Mesendoderm (in vitro differentiated cells): ENCODE measurements at regions not wholly inside any gene's neighbourhood (a gene's known extent, or its start where the extent isn't known, plus 50 kb on each side); places are given as distances from the start of the nearest gene placed in this dataset.

Source experiments
- DNase-seq: peaks from one replicate; pipeline ENCODE4 v3.0.0; 2013
- H2AK5ac ChIP-seq: 2 replicates; pipeline ENCODE4 v1.6.1; 2013; ENCODE audit warnings: low read length, inconsistent platforms
- H2BK120ac ChIP-seq: 2 replicates; pipeline ENCODE4 v1.6.1; 2013; ENCODE audit warnings: low read depth, mild to moderate bottlenecking, low read length, moderate library complexity, mixed read lengths
- H2BK15ac ChIP-seq: replicated peaks from 2 replicates; pipeline ENCODE4 v1.6.1; 2013; ENCODE audit warnings: low read depth, mild to moderate bottlenecking, moderate library complexity
- H2BK5ac ChIP-seq: 2 replicates; pipeline ENCODE4 v1.6.1; 2013; ENCODE audit warnings: low read length, inconsistent platforms
- H3K18ac ChIP-seq: 2 replicates; pipeline ENCODE4 v1.6.1; 2013; ENCODE audit warnings: mild to moderate bottlenecking, low read length, mixed read lengths
- H3K23ac ChIP-seq: one replicate; pipeline ENCODE4 v1.6.1; 2013; ENCODE audit warnings: low read length
- H3K27ac ChIP-seq: 2 replicates; pipeline ENCODE4 v1.5.1; 2013; ENCODE audit warnings: low read depth, mild to moderate bottlenecking, inconsistent platforms, low read length, moderate library complexity
- H3K27me3 ChIP-seq: 2 replicates; pipeline ENCODE4 v1.6.1; 2013; ENCODE audit warnings: low read length, control low read depth, mild to moderate bottlenecking, inconsistent platforms; ENCODE audit not compliant: insufficient read depth, poor library complexity
- H3K36me3 ChIP-seq: 2 replicates; pipeline ENCODE4 v1.6.1; 2013; ENCODE audit warnings: low read length, inconsistent platforms; ENCODE audit not compliant: control insufficient read depth, insufficient read depth
- H3K4ac ChIP-seq: one replicate; pipeline ENCODE4 v1.6.1; 2013; ENCODE audit warnings: low read depth, mild to moderate bottlenecking, low read length, moderate library complexity
- H3K4me1 ChIP-seq: 2 replicates; pipeline ENCODE4 v1.6.1; 2013; ENCODE audit warnings: low read depth, low read length, inconsistent platforms; ENCODE audit not compliant: control insufficient read depth
- H3K4me2 ChIP-seq: 2 replicates; pipeline ENCODE4 v1.6.1; 2013; ENCODE audit warnings: low read length
- H3K4me3 ChIP-seq: 2 replicates; pipeline ENCODE4 v1.5.1; 2013; ENCODE audit warnings: mild to moderate bottlenecking, low read length
- H3K56ac ChIP-seq: one replicate; pipeline ENCODE4 v1.6.1; 2013; ENCODE audit warnings: low read length
- H3K79me1 ChIP-seq: 2 replicates; pipeline ENCODE4 v1.6.1; 2013; ENCODE audit warnings: low read length, inconsistent platforms
- H3K79me2 ChIP-seq: 2 replicates; pipeline ENCODE4 v1.6.1; 2013; ENCODE audit warnings: mild to moderate bottlenecking, low read length; ENCODE audit not compliant: control insufficient read depth, insufficient read depth
- H3K9ac ChIP-seq: 2 replicates; pipeline ENCODE4 v1.6.1; 2013; ENCODE audit warnings: low read length, inconsistent platforms
- H4K5ac ChIP-seq: one replicate; pipeline ENCODE4 v1.6.1; 2013; ENCODE audit warnings: low read length
- H4K8ac ChIP-seq: one replicate; pipeline ENCODE4 v1.6.1; 2013; ENCODE audit warnings: low read depth, mild to moderate bottlenecking, control low read depth, low read length, moderate library complexity
- WGBS: extraction: QIAGEN DNeasy Blood & Tissue Kit; methylation state at CpG from one replicate; pipeline ENCODE4 v1.1.7; 2013; ENCODE audit warnings: low lambda C conversion rate, missing lambda C conversion rate; ENCODE audit not compliant: insufficient coverage; ENCODE audit errors: extremely low coverage; 5-methylcytosine and 5-hydroxymethylcytosine counted together

GRCh38 chr1:222020553-222020952, 278.7 kb upstream of the DUSP10 start:
- H3K4me1 ChIP-seq, result no peaks in the 10 kb centered on the region
- no peaks in the 10 kb centered on the region for H3K36me3 ChIP-seq
- no peak overlapping the region for H2BK5ac ChIP-seq
- H3K27ac ChIP-seq, result no peak overlapping the region
- H2BK15ac ChIP-seq, result no peak overlapping the region
- H3K56ac ChIP-seq, result no peak overlapping the region
- no peak overlapping the region for H3K18ac ChIP-seq
- no peak overlapping the region for H3K9ac ChIP-seq
- DNase-seq, result no peak
- H4K8ac ChIP-seq, result no peak overlapping the region
- H3K79me1 ChIP-seq, result no peaks in the 10 kb centered on the region
- no peak overlapping the region for H2AK5ac ChIP-seq
- no peak overlapping the region for H3K23ac ChIP-seq
- H3K27me3 ChIP-seq, result no peaks in the 10 kb centered on the region
- H3K4me2 ChIP-seq, result no peak overlapping the region
- no peak overlapping the region for H4K5ac ChIP-seq
- no peak overlapping the region for H3K4me3 ChIP-seq
- H3K79me2 ChIP-seq, result no peaks in the 10 kb centered on the region
- H2BK120ac ChIP-seq, result no peak overlapping the region
- no peak overlapping the region for H3K4ac ChIP-seq

DNA sequence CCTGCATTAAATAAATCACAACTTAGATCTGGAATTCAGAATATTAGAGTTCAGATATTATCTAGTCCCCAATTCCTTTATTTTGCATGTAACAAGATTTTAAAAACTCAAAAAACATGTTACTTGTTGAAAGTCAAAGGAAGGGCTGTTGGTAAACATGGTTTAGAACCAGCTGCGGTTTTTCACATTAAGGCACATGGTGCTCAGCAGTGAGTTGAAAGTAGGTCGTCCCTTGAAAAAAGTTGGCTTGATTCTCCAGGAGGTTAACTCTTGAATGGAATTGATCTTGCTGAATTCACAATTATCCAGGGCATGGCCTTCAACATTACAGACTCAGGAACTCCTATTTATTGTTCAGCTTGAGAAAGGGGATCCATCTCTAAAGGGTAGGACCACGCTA, 277.1 kb upstream of the DUSP10 start:
- Histone ChIP-seq H2AK5ac (no peak overlapping the region), H3K56ac (no peak overlapping the region), H3K4me3 (no peak overlapping the region), H3K36me3 (no peaks in the 10 kb centered on the region), H2BK120ac (no peak overlapping the region), H2BK15ac (no peak overlapping the region), H3K4me2 (no peak overlapping the region), H3K27ac (no peak overlapping the region), H2BK5ac (no peak overlapping the region), H3K18ac (no peak overlapping the region), H3K9ac (no peak overlapping the region), H3K23ac (no peak overlapping the region), H3K79me1 (no peaks in the 10 kb centered on the region), H3K4me1 (no peaks in the 10 kb centered on the region), H4K5ac (no peak overlapping the region), H3K27me3 (no peaks in the 10 kb centered on the region), H3K79me2 (no peaks in the 10 kb centered on the region), H4K8ac (no peak overlapping the region), H3K4ac (peak overlapping the region; percentile 36)
- WGBS, result no CpG with 5 or more reads among the region's 3 CpGs
- no peak for DNase-seq

DNA sequence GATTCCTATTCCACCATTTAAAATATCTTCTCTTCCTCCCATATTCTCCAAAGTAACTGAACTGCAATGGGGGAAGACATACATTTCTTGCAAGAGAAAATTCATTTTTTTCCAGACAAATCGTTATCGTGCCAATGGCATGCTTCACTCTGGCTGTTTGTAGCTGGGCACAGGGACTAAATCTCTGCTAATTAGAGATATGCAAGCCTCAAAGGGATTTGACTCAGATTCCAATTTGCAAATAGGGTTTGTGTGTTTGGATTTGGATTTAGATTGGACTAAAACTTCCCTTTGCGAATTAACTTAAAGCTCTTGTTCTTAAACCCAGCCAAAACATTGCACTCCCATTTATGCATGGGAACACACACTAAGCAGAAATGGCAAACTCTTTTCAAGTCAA, 276.2 kb upstream of the DUSP10 start:
- Histone ChIP-seq H3K9ac (no peak overlapping the region), H3K18ac (no peak overlapping the region), H2BK120ac (no peak overlapping the region), H3K23ac (no peak overlapping the region), H3K56ac (no peak overlapping the region), H4K5ac (no peak overlapping the region), H3K4me1 (no peaks in the 10 kb centered on the region), H4K8ac (no peak overlapping the region), H3K4me2 (no peak overlapping the region), H2AK5ac (no peak overlapping the region), H3K79me2 (no peaks in the 10 kb centered on the region), H3K27me3 (no peaks in the 10 kb centered on the region), H3K27ac (no peak overlapping the region), H2BK5ac (no peak overlapping the region), H3K79me1 (no peaks in the 10 kb centered on the region), H2BK15ac (no peak overlapping the region), H3K4ac (no peak overlapping the region), H3K36me3 (no peaks in the 10 kb centered on the region), H3K4me3 (no peak overlapping the region)
- WGBS, result no CpG with 5 or more reads among the region's 3 CpGs
- no peak for DNase-seq

- Histone ChIP-seq H3K4ac (no peak overlapping the region), H4K8ac (no peak overlapping the region), H3K9ac (no peak overlapping the region), H3K79me1 (no peaks in the 10 kb centered on the region), H2BK5ac (no peak overlapping the region), H3K23ac (no peak overlapping the region), H2BK15ac (no peak overlapping the region), H2AK5ac (no peak overlapping the region), H3K56ac (no peak overlapping the region), H2BK120ac (no peak overlapping the region), H4K5ac (no peak overlapping the region), H3K4me2 (no peak overlapping the region), H3K36me3 (no peaks in the 10 kb centered on the region), H3K18ac (no peak overlapping the region), H3K4me3 (no peak overlapping the region), H3K4me1 (no peaks in the 10 kb centered on the region), H3K79me2 (no peaks in the 10 kb centered on the region), H3K27me3 (no peaks in the 10 kb centered on the region), H3K27ac (no peak overlapping the region)
- no peak for DNase-seq
- 100% methylated on average over 2 of the region's 3 CpGs for WGBS
These were observed 273.8 kb upstream of the DUSP10 start for GRCh38 chr1:222015686-222016085.

DNA sequence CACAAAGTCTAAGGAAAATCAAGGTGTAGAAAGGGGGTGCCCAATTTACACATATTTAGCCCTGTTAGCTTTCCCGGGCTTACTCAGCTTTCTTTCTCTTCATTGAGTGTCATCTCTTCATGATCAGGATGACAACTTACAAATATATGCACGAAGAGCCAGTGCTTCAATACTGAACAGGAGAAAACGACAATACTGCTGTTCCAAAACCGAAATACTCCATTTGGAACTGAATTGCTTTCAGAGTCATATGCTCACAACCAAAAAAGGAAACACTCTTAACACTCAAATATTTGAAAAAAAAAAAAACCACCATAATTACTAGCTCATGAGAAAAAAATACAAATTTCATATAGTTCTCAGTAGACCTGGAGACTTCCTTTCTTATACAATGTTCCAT, 272.1 kb upstream of the DUSP10 start:
- H3K27ac ChIP-seq, result no peak overlapping the region
- DNase-seq, result no peak
- H3K4me1 ChIP-seq, result no peaks in the 10 kb centered on the region
- H2BK5ac ChIP-seq, result no peak overlapping the region
- no peak overlapping the region for H3K4me3 ChIP-seq
- no peak overlapping the region for H3K18ac ChIP-seq
- H3K4ac ChIP-seq, result no peak overlapping the region
- H2BK15ac ChIP-seq, result no peak overlapping the region
- H3K79me2 ChIP-seq, result no peaks in the 10 kb centered on the region
- WGBS, result no CpG with 5 or more reads among the region's 4 CpGs
- H3K23ac ChIP-seq, result no peak overlapping the region
- no peaks in the 10 kb centered on the region for H3K79me1 ChIP-seq
- no peak overlapping the region for H2AK5ac ChIP-seq
- H3K9ac ChIP-seq, result no peak overlapping the region
- H4K5ac ChIP-seq, result no peak overlapping the region
- H3K4me2 ChIP-seq, result no peak overlapping the region
- no peak overlapping the region for H2BK120ac ChIP-seq
- no peak overlapping the region for H3K56ac ChIP-seq
- no peaks in the 10 kb centered on the region for H3K27me3 ChIP-seq
- H3K36me3 ChIP-seq, result no peaks in the 10 kb centered on the region
- H4K8ac ChIP-seq, result no peak overlapping the region

DNA sequence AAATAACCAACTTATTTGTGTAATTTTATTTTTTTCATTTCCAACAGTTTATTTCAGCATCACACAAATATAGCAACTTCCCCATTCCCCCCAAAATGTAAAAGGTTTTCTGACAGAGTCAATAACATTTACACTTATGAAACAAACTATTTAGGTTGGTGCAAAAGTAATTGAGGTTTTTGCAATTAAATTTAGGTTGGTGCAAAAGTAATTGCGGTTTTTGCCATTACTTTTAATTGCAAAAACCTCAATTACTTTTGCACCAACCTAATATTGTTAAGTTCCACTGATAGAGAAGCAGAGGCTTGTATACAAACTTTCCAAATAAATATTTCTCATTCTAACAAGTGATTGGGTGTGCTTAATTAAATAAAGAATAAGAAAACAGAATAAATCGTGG, 270.9 kb upstream of the DUSP10 start:
- Histone ChIP-seq H2BK120ac (no peak overlapping the region), H3K4ac (no peak overlapping the region)

More for the DNA sequence above, 270.9 kb upstream of the DUSP10 start:
- Histone ChIP-seq H3K79me1 (no peaks in the 10 kb centered on the region), H3K56ac (no peak overlapping the region), H3K79me2 (no peaks in the 10 kb centered on the region), H3K27ac (no peak overlapping the region), H3K36me3 (no peaks in the 10 kb centered on the region), H2BK5ac (no peak overlapping the region), H3K9ac (no peak overlapping the region), H3K4me1 (no peaks in the 10 kb centered on the region), H2BK15ac (no peak overlapping the region), H4K8ac (no peak overlapping the region), H3K18ac (no peak overlapping the region), H3K27me3 (no peaks in the 10 kb centered on the region), H3K23ac (no peak overlapping the region), H3K4me3 (no peak overlapping the region), H4K5ac (no peak overlapping the region), H2AK5ac (no peak overlapping the region), H3K4me2 (no peak overlapping the region)
- no peak for DNase-seq
- WGBS, result no CpG with 5 or more reads among the region's 2 CpGs
